ENCODE measurements at regions not wholly inside any gene's neighbourhood (a gene's known extent, or its start where the extent isn't known, plus 50 kb on each side); places are given as distances from the start of the nearest gene placed in this dataset.

- TF ChIP-seq CTCF (IDR thresholded peaks at IDR 0.05; ENCODE audit: poor library complexity, severe bottlenecking) (no peak), TAF1 (IDR thresholded peaks at IDR 0.05; ENCODE audit: low read depth) (no peak), EP300 (conservative IDR thresholded peaks at IDR 0.05; ENCODE audit: poor library complexity, severe bottlenecking) (no peak)
- no peak overlapping the region for H2AFZ ChIP-seq (ENCODE audit: low read depth, low read length)
- no peaks in the 10 kb centered on the region for H3K27me3 ChIP-seq (ENCODE audit: insufficient read depth, low read depth, low read length)
- H3K4me3 ChIP-seq (ENCODE audit: low read length): no peak overlapping the region
- no peak overlapping the region for H3K4me2 ChIP-seq (ENCODE audit: low read length)
- no peaks in the 10 kb centered on the region for H3K36me3 ChIP-seq (ENCODE audit: insufficient read depth, low read length)
- H3K27ac ChIP-seq (ENCODE audit: low read length): no peak overlapping the region
- H4K20me1 ChIP-seq (ENCODE audit: insufficient read depth): no peaks in the 10 kb centered on the region
- no peaks in the 10 kb centered on the region for H3K9me3 ChIP-seq (ENCODE audit: low read length)
- no peaks in the 10 kb centered on the region for H3K9me2 ChIP-seq (ENCODE audit: insufficient read depth, low read length)
- no peaks in the 10 kb centered on the region for H3K79me2 ChIP-seq (replicated peaks; ENCODE audit: insufficient read depth, low read length)
- H3F3A ChIP-seq (ENCODE audit: insufficient read depth, low read length, poor library complexity, severe bottlenecking): no peaks in the 10 kb centered on the region
- H3K9ac ChIP-seq (ENCODE audit: low read length): no peak overlapping the region
These were observed 173.0 kb upstream of the ADCY1 start for GRCh38 chr7:45401155-45401554.

DNA sequence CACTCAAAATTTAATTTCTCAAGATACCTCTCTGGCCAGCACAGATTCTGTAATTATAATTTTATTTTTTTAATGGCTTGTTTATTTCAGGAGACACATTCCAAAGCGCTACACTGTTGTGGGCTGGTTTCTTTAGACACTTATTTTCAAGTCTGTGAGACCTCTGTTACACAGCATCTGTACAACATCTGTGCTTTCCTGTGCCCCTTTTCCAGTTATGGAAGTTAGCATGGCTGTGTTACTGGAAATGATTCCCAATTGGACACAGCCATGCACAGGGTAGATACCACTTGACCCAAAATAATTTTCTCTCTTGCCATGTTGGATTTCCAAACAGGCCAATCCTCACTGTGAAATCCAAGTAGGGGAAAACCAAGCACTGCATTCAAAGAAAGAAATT lies 172.3 kb upstream of the ADCY1 start:
- Histone ChIP-seq H3K9ac (ENCODE audit: low read length) (no peak overlapping the region), H3K27me3 (ENCODE audit: insufficient read depth, low read depth, low read length) (no peaks in the 10 kb centered on the region), H3K27ac (ENCODE audit: low read length) (no peak overlapping the region), H4K20me1 (ENCODE audit: insufficient read depth) (no peaks in the 10 kb centered on the region), H3K4me3 (ENCODE audit: low read length) (no peak overlapping the region), H3K9me3 (ENCODE audit: low read length) (no peaks in the 10 kb centered on the region), H2AFZ (ENCODE audit: low read depth, low read length) (no peak overlapping the region), H3K79me2 (replicated peaks; ENCODE audit: insufficient read depth, low read length) (no peaks in the 10 kb centered on the region), H3K36me3 (ENCODE audit: insufficient read depth, low read length) (no peaks in the 10 kb centered on the region), H3K4me2 (ENCODE audit: low read length) (no peak overlapping the region), H3F3A (ENCODE audit: insufficient read depth, low read length, poor library complexity, severe bottlenecking) (no peaks in the 10 kb centered on the region), H3K9me2 (ENCODE audit: insufficient read depth, low read length) (no peaks in the 10 kb centered on the region)
- TF ChIP-seq TAF1 (IDR thresholded peaks at IDR 0.05; ENCODE audit: low read depth) (no peak), POLR2AphosphoS5 (IDR thresholded peaks at IDR 0.05) (no peak), RAD21 (conservative IDR thresholded peaks at IDR 0.05) (no peak), EP300 (conservative IDR thresholded peaks at IDR 0.05; ENCODE audit: poor library complexity, severe bottlenecking) (no peak), MXI1 (conservative IDR thresholded peaks at IDR 0.05; ENCODE audit: poor library complexity, severe bottlenecking) (no peak)
- TF ChIP-seq, protein P1, sequence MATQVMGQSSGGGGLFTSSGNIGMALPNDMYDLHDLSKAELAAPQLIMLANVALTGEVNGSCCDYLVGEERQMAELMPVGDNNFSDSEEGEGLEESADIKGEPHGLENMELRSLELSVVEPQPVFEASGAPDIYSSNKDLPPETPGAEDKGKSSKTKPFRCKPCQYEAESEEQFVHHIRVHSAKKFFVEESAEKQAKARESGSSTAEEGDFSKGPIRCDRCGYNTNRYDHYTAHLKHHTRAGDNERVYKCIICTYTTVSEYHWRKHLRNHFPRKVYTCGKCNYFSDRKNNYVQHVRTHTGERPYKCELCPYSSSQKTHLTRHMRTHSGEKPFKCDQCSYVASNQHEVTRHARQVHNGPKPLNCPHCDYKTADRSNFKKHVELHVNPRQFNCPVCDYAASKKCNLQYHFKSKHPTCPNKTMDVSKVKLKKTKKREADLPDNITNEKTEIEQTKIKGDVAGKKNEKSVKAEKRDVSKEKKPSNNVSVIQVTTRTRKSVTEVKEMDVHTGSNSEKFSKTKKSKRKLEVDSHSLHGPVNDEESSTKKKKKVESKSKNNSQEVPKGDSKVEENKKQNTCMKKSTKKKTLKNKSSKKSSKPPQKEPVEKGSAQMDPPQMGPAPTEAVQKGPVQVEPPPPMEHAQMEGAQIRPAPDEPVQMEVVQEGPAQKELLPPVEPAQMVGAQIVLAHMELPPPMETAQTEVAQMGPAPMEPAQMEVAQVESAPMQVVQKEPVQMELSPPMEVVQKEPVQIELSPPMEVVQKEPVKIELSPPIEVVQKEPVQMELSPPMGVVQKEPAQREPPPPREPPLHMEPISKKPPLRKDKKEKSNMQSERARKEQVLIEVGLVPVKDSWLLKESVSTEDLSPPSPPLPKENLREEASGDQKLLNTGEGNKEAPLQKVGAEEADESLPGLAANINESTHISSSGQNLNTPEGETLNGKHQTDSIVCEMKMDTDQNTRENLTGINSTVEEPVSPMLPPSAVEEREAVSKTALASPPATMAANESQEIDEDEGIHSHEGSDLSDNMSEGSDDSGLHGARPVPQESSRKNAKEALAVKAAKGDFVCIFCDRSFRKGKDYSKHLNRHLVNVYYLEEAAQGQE (IDR thresholded peaks at IDR 0.05; ENCODE audit: borderline replicate concordance): no peak

GRCh38 chr7:45402480-45403218 lies 171.5 kb upstream of the ADCY1 start:
- Histone ChIP-seq H3K27ac (ENCODE audit: low read length) (no peak overlapping the region), H3K4me2 (ENCODE audit: low read length) (no peak overlapping the region)
- TF ChIP-seq, protein P1 (IDR thresholded peaks at IDR 0.05; ENCODE audit: borderline replicate concordance): no peak
- no peak for TF ChIP-seq RAD21 (conservative IDR thresholded peaks at IDR 0.05)
- no peak for TF ChIP-seq CTCF (IDR thresholded peaks at IDR 0.05; ENCODE audit: poor library complexity, severe bottlenecking)
- TF ChIP-seq EP300 (conservative IDR thresholded peaks at IDR 0.05; ENCODE audit: poor library complexity, severe bottlenecking): no peak
- no peak for TF ChIP-seq TAF1 (IDR thresholded peaks at IDR 0.05; ENCODE audit: low read depth)
- TF ChIP-seq MXI1 (conservative IDR thresholded peaks at IDR 0.05; ENCODE audit: poor library complexity, severe bottlenecking): no peak
- no peak for TF ChIP-seq EZH2 (IDR thresholded peaks at IDR 0.05; ENCODE audit: borderline replicate concordance, insufficient read depth, low read length, poor library complexity, severe bottlenecking)

More at GRCh38 chr7:45402480-45403218, 171.5 kb upstream of the ADCY1 start:
- Histone ChIP-seq H3K36me3 (ENCODE audit: insufficient read depth, low read length) (no peaks in the 10 kb centered on the region), H3K9me3 (ENCODE audit: low read length) (no peaks in the 10 kb centered on the region), H3F3A (ENCODE audit: insufficient read depth, low read length, poor library complexity, severe bottlenecking) (no peaks in the 10 kb centered on the region), H2AFZ (ENCODE audit: low read depth, low read length) (no peak overlapping the region), H3K27me3 (ENCODE audit: insufficient read depth, low read depth, low read length) (no peaks in the 10 kb centered on the region), H3K79me2 (replicated peaks; ENCODE audit: insufficient read depth, low read length) (no peaks in the 10 kb centered on the region), H3K4me3 (ENCODE audit: low read length) (no peak overlapping the region), H3K9ac (ENCODE audit: low read length) (no peak overlapping the region), H3K9me2 (ENCODE audit: insufficient read depth, low read length) (no peaks in the 10 kb centered on the region), H4K20me1 (ENCODE audit: insufficient read depth) (no peaks in the 10 kb centered on the region)

All from neural cell (in vitro differentiated cells).